HG02759 (cell line): ENCODE measurements at regions not wholly inside any gene's neighbourhood (a gene's known extent, or its start where the extent isn't known, plus 50 kb on each side); places are given as distances from the start of the nearest gene placed in this dataset.
"Not testable (repeated sequence)": the region's sequence is repeated elsewhere in the genome, so short reads cannot be mapped to it uniquely, and the experiment has no call there.

Experiments
- ATAC-seq: cut with Tn5 transposase; IDR thresholded peaks from one replicate; pipeline ENCODE4 v1.9.1; 2021; ENCODE audit warnings: mild to moderate bottlenecking, moderate library complexity; ENCODE audit not compliant: unreplicated experiment

DNA sequence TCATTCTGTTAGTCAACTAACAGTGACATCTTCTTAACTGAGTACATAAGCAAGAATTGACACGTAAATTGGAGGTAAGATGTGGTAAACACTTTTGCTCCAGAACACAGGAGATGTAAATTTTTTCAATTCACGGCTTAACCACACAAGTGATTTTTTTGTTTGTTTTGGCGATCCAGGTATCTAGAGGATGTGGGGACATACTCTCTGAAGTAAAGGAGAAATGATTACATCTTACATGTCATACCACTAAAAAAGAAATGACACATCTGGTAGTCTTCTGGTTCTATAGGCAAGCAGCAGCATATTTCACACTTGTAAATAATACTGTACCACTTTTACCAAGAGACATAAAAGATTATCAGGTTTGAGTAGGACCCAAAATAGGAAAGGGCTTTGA, 200.3 kb upstream of the ZWINT start:
- no peak for ATAC-seq

DNA sequence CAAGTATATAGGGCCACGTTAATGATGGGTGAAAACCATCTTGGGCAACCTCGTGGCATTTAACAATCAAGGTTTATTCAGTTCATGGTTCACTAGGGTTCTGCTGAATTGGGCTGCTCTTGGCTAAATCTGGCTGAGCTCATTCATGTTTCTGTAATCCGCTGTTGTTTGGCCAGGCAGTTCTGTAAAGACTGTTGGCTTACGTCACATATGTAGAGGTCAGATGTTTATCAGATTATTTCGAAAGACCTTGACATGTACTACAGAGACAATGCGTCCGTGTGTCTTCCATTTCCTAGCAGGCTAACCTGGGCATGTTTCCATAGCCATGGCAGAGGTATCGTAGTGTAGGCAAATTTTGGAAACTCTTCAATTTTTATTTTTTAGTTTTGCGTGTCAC, 190.0 kb upstream of the ZWINT start:
- ATAC-seq: no peak

DNA sequence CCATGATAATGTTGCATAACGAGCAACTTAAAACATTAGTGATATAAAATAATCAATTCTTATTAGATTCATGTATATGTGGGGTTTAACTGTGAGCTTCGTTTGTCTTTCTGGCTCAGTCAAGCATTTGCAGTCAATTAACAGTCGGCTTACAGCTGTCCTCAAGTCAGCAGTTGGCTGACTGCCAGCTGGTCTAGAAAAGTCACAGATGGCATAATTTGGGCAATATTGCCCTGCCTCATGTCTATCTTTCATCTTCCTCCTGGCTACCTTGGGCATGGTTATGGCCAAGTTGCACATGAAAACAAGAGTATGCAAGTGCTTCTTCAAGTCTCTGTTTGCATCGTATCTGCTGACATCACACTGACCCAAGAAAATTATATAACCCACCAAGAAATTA, 186.1 kb upstream of the ZWINT start:
- ATAC-seq: no peak

GRCh38 chr10:56537984-56538383, 176.9 kb upstream of the ZWINT start:
- no peak for ATAC-seq

DNA sequence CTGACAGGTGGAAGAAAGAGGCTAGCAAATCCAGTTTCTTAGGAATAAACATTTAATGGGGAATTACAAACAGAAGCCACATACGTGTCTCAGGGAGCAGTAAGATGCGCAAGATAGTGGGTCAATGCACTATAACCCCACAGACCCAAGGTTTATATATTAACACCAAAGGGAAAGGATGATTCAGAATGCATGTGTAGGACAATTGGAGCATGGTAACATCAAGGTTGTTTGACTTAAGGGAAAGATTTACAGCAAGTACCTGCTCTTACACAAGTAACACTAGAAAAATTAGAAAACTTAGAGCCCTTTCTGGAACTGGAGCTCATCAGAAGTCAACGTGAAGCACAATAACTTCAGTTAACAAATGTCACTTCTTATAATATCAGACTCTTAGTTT, 161.1 kb upstream of the ZWINT start:
- no peak for ATAC-seq

DNA sequence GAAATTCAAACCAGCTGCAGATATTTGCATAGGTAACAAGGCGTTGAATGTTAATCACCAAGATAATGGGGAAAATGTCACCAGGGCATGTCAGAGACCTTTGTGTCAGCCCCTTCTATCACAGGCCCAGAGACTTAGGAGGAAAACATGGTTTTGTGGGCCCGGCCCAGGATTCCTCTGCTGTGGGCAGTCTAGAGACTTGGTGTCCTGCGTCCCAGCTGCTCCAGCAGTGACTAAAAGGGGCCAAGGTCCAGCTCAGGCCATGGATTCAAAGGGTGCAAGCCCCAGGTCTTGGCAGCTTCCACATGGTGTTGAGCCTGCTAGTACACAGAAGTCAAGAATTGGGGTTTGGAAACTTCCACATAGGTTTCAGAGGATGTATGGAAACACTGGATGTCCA, 147.5 kb upstream of the ZWINT start:
- no peak for ATAC-seq

DNA sequence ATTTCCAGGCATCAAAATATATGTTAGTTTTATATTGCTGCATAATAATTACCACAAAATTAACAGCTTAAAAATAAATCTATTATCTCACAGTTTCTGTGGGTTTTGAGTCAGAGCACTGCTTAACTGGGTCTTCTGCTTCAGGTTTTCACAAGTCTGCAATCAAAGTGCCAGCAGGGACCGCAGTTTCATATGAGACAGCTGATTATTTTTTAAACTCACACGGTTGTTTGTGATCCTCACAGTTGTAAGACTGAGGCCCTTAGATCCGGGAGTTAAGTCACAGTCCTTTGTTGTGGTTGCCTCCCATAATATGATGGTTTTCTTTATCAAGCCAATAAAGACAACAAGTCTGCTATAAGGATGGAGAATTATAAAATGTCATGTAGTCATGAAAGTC, 146.0 kb upstream of the ZWINT start:
- ATAC-seq: no peak

DNA sequence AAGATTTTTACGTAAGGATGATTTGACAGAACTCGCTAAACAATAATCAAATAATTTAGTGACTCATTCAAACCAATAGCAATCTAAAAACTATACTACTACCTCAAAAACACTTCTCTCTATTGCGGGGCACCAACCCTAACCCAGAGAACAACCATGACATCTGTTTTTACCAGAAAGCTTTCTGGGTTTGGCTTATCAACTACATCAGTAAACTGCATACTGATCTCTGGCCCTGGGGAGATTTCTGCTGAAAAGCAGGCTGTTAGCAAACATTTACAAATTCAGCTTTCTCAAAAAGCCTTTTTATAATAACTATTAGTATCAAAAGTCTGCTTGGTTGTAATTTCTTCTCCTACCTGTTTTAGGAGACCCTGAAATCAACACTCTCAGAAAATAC, 144.5 kb upstream of the ZWINT start:
- ATAC-seq: no peak

- no peak for ATAC-seq
These were observed 135.1 kb upstream of the ZWINT start for GRCh38 chr10:56496186-56496486.

DNA sequence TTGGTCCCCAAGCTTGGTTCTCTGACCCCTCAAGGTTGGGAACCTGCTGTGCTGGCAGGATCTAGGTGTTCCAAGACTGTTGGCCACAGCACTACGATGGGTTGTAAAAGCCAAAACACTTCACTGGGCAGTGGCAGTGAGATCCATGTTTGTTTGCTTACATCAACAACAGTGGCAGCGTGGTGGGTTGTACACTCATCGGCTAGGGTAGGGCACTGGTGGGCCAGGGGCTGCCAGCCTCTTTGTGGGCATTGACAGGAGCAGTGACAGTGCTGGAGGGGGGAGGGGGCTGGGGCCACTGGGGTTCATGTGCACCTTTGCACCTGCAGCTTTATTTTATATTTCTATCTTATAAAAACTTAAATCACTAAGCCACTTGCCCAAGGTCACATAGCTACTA, 126.7 kb upstream of the ZWINT start:
- ATAC-seq: no peak

DNA sequence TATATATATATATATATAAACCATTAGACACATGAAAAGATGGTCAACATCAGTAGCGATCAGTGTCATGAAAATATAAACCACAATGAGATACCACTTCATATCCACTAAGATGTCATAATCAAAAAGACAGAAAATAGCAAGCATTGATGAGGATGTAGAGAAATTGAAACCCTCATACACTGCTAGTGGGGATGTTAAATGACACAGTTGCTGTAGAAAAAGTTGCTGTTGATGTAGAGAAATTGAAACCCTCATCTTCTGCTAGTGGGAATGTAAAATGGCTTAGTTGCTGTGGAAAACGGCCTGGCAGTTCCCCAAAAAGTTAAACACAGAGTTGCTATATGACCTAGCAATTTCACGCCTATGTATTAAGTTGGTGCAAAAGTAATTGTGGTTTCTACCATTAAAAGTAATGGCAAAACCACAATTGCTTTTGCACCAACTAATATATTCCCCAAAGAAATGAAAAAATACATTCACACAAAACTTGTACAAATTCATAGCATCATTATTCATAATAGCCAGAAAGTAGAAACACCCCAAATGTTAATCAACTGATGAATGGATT, 120.5 kb upstream of the ZWINT start:
- ATAC-seq: no peak

DNA sequence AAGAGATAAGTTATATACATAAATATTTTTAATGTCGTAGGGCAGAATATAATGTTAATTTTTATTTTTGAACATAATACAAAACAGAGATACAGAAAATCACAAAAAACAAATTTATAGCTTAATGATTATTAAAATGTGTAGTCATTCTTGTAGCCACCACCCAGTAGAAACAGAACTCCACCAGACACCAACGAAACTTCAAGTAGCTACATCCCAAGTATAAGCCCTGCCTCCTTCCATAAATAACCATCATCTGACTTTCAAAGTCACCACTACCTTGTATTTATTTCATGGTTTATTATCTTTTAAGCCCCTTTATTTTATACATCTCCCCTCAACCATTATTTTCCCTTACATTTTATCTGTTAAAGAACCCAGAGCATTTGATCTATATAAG, 111.9 kb upstream of the ZWINT start:
- no peak for ATAC-seq

DNA sequence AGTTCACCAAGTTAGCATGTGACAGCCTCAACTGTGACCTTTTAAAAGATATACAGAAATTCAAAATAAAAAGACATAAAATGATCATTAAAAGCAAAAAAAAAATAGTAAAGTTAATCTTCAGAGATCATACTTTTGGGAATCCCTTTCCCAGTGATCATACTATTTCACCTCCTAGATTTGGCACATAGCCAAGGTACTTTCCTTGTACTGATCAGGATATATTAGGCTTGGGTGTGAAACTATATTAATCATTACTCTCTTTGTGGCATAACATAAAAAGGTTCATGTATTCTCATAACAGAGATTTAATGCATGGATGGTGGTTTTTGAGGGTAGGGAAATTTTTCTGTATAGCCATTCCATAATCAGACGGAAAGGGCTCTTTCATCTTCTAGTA, 109.6 kb upstream of the ZWINT start:
- ATAC-seq: no peak

- no peak for ATAC-seq
These were observed 108.4 kb upstream of the ZWINT start for GRCh38 chr10:56469482-56469881.

DNA sequence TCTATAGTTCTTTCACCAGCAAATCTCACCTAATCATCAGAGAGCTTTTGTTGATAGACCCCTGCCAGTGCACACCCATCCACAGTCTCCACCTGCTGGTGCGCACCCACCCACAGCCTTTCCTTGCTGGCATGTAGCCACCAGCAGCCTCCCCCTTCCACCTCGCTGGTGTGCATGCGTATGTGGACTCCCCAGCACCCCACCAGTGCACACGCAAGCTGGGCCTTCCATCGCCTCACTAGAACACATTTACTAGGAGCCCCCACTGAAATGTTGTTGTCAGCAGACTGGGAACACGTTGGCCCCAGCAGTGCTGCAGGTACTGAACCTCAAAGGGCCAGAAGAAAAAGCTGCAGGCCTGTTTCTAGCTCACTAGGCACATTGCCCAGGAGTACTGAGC, 104.9 kb upstream of the ZWINT start:
- ATAC-seq: no peak

GRCh38 chr10:56449770-56450169, 88.7 kb upstream of the ZWINT start:
- no peak for ATAC-seq

DNA sequence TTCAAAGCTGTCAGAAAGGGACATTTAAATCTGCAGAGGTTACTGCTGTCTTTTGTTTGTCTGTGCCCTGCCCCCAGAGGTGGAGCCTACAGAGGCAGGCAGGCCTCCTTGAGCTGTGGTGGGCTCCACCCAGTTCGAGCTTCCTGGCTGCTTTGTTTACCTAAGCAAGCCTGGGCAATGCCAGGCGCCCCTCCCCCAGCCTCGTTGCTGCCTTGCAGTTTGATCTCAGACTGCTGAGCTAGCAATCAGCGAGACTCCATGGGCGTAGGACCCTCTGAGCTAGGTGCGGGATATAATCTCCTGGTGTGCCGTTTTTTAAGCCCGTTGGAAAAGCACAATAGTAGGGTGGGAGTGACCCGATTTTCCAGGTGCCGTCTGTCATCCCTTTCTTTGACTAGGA, 86.6 kb upstream of the ZWINT start:
- ATAC-seq: not testable (repeated sequence)

DNA sequence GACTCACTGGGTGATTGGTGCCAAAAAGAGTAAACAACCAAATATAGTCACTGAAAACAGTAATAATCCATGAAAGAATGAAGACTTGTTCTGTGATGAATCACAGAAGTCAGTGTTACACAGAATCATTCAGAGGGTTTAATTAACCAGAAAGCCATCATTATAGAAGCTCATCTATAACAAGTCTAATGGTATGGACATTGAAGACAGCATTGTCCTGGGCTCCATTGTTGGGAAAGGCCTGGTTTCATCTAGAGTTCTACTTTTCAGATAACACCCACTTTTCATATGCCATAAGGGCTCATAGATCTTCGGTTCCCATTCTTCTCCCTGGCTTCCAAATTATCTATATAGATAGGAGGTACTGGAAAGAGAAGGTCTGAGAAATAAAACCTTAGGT, 80.3 kb upstream of the ZWINT start:
- not testable (repeated sequence) for ATAC-seq
